ENCODE measurements at regions not wholly inside any gene's neighbourhood (a gene's known extent, or its start where the extent isn't known, plus 50 kb on each side); places are given as distances from the start of the nearest gene placed in this dataset.

GRCh38 chr1:222278501-222278900 lies 269.4 kb downstream of the HHIPL2 start:
- no peak for TF ChIP-seq CTCF (conservative IDR thresholded peaks at IDR 0.05; ENCODE audit: low read depth, low read length)
- no peak for TF ChIP-seq EZH2phosphoT487 (IDR thresholded peaks at IDR 0.05; ENCODE audit: borderline replicate concordance, low read length)
- TF ChIP-seq EZH2 (IDR thresholded peaks at IDR 0.05; ENCODE audit: low read length, unreplicated experiment), result no peak

Measured in PC-3 (cell line).